Occipital lobe (tissue), 1 donor: ENCODE measurements at regions not wholly inside any gene's neighbourhood (a gene's known extent, or its start where the extent isn't known, plus 50 kb on each side); places are given as distances from the start of the nearest gene placed in this dataset.
"Not testable (repeated sequence)": the region's sequence is repeated elsewhere in the genome, so short reads cannot be mapped to it uniquely, and the experiment has no call there.

Experiments used
- DNase-seq: peaks from one replicate; lab custom pipeline; 2025; lab: John Stamatoyannopoulos, UW

DNA sequence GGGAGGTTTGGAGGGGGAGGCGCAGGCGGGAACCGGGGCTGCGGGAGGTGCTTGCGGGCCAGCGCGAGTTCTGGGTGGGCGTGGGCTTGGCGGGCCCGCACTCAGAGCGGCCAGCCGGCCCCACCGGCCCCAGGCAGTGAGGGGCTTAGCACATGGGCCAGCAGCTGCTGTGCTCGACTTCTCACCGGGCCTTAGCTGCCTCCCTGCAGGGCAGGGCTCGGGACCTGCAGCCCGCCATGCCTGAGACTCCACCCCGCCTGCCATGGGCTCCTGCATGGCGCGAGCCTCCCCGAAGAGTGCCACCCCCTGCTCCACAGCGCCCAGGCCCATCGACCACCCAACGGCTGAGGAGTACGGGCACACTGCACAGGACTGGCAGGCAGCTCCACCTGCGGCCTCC is 98.6 kb upstream of the IGF1R start:
- no peak for DNase-seq

DNA sequence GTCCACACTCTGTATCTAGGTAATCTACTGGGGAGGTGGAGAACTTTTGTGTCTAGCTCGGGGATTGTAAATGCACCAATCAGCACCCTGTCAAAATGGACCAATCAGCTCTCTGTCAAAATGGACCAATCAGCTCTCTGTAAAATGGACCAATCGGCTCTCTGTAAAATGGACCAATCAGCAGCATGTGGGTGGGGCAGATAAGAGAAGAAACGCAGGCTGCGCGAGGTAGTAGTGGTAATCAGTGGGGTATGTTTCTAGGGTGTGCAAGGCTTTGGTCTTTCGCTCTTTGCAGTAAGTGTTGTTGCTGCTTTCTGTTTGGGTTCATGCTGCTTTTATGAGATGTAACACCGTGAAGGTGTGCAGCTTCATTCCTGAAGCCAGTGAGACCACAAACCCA is 98.0 kb upstream of the IGF1R start:
- DNase-seq, result not testable (repeated sequence)

DNA sequence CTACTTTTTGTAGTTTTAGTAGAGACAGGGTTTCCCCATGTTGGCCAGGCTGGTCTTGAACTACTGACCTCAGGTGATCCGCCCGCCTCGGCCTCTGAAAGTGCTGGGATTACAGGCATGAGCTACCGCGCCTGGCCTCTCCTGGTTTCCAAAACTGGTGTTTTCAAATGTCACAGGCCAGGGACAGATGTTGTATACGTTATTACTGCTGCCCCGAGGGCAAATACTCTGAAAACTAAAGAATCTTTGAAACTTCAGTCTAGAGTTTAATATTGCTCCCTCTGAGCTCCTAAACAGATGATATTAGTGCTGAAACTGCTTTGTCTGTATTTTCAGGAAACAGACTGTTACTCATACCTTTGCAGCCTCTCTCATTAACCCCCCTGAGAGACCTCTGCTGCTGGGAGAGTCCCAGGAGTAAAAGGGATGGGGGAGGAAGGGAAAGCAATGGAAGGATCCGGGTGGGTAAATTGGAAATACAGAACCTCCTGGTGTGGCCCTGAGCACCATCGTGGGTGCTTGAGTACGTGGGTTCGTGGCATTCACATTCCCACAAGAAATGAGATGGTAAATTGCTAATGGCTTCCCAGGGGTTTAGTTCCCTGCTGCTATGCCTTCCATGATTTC is 96.3 kb upstream of the IGF1R start:
- DNase-seq, result no peak

DNA sequence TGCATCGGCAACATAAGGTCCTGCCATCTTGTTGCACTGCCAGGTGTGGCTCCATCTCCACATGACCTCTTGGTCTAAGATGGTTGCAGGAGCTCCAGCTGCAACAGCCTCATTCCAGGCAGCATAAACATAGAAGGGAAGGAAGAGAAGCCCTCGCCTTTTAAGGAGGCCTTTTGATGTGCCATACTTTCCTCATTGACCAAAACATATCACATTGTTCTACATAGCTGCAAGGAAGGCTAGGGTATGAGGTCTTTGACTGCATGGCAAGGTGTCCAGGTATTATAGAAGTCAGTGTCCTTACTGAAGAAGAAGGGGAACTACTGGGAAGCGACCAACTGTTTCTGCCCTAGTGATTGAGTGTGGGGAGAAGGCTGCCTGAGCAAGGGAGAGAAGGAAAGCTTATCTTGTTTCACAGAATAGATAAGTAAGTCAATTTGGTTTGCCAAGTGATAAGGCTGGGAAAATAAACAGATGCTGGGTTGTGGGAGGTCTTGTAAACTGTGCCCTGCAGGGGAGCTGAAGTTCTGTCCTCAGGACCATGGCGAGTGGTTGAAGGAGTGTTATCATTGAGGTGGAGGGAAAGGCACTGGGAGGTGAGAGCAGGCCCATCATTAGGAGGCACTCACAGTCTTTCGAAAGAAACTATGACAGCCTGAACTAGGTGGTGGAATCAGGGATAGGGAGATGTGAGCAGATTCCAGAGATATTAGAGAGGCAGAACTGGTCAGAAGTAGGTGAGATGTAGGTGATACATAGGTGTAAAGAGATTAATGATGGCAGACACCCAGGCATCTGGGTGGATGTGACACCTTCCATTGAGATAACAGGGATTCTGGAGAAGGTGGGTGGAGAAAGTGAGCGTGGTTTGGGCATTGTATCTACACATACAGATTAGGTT is 93.8 kb upstream of the IGF1R start:
- no peak for DNase-seq

DNA sequence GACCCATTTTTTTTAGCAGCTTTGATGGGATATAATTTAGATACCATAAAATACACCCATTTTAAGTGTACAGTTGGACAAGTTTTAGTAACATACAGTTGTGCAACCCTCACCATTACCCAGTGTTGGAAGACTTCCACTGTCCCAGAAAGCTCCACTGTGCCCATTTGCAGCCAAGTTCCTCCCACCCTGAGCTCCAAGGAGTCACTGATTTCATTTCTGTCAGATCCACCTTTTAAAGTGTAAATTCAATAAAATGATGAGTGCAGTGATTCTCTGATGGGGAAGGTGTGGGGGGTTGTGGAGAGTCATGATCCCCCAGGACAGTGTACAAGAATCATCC is 93.2 kb upstream of the IGF1R start:
- no peak for DNase-seq

DNA sequence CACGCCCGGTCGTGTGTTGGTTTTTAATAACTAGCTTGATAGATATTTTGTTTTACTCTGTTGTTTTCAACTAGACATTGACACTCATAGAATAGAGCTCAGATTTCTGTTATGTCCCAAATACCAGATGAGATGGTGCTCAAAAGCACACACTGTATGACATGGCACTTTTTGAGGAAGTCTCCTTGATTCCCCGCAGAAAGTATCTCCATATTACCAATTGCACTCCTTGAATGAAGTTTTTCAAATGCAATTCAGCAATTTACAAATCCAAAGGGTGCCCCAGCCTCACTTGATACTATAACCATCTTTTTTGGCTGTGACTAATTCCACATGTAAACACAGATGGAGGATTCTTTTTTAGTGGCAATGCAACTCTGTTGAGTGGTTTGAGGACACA is 92.0 kb upstream of the IGF1R start:
- DNase-seq, result no peak

DNA sequence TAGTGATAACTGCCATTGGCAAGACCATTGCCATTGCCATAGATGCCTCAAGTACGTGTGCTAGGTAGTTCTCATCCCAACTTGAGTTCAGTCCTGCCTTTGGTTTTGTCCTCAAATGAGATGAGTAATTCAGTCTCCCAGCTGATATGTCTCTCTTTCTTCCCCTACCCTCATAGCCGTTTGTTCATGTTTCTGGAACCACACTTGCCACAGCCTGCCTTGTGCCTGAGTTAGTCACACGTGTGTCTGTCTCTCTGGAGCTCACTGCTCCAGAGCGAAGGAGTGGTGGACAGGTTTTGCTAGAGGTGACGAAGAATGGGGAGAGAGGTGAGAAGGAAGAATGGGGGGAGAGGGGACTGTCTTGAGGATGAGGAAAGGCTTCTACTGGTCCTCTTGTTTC is 88.0 kb upstream of the IGF1R start:
- DNase-seq, result no peak

DNA sequence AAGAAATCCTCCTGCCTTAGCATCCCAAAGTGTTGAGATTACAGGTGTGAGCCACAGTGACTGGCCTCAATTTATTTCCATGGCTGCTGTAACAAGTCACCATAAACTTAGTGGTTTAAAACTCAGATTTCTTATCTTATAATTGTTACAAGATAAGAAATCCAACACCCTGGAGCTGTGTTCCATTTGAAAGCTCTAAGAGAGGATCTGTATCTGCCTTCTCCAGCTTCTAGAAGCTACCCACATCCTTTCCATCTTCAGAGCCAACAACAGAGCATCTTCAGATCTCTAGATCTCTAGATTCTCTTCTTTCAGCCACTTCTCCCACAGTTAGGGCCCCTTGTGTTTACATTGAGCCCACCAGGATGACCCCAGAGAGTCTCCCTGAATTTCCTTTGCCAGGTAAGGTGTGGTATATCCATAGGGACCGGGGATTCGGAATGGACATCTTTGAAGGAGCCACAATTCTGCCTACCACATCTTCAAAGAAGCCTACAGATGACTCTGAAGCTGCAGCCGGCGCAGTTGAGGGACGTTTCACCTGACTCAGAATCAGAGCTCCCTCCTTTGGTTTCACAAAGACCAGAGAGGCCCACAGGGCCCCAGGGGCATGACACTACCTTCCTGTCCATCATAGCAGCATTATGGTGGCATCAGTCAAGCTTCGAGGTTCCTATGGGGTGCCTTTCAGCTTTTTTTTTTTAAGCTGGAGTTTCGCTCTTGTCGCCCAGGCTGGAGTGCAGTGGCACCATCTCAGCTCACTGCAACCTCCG is 87.0 kb upstream of the IGF1R start:
- DNase-seq, result no peak

DNA sequence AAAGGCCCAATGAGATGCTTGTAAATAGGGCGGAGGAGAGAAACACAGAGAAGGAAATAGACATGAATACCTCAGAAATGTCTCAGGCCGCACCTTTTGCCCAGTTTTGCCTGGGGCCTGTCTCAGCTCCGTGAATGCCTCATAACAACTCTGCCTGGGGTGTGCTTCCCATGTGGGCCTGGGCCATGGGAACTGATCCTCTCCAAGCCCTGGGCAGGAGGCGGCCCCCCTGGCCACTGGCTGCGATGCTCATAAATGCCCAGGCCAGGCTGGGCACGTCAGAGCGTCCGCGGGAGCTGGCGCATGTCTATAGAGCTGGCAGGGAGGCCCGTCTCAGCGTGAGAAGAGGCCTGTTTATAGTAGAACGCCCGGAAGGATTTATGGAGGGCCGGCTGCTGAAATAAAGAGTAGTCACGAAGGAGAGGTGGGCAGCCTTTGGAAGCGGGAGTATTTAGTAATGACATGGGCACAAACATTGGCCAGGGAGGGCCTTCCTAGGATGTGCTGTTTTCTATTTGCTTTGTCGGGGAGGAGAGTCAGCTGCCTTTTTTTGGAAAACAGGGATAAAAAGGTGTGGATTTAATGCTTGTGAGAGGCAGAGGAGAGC is 85.9 kb upstream of the IGF1R start:
- DNase-seq, result no peak

DNA sequence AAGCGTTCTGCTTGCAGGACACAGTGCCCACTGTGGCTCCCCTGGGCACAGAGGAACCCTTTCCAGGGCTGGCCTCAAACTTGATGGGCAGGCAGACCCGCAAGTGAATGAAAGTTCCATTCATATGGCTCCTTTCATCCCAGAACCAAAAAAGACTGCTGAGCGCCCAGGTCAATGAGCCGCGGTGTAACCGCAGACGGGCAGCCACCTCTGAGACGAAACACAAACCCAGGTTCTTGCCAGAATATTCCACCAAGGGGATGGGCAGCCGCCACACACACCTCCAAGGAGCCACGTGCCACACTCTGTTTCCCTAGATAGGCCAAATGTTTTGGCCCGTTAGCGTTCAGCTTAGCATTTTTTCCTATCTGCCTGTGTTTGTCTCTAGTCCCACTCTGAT is 82.8 kb upstream of the IGF1R start:
- no peak for DNase-seq

DNA sequence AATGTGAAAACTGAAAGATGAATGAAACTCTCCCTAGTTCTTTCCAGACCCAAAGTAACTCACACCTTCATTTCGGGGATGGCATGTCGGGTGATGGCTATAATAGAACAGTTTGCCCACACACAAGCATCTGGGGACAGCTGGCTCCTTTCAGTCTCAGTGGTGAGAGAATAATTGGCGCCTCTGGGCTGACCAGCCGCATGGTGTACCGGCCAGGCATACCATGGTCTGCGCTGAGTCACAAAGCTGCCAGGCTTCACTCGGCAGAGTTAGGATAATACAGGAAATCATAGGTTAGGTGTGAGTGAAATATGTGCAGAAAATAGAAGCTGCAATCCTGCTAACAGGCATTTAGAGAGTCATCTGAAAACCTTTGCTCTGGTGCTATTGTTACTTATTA is 80.4 kb upstream of the IGF1R start:
- DNase-seq, result no peak

DNA sequence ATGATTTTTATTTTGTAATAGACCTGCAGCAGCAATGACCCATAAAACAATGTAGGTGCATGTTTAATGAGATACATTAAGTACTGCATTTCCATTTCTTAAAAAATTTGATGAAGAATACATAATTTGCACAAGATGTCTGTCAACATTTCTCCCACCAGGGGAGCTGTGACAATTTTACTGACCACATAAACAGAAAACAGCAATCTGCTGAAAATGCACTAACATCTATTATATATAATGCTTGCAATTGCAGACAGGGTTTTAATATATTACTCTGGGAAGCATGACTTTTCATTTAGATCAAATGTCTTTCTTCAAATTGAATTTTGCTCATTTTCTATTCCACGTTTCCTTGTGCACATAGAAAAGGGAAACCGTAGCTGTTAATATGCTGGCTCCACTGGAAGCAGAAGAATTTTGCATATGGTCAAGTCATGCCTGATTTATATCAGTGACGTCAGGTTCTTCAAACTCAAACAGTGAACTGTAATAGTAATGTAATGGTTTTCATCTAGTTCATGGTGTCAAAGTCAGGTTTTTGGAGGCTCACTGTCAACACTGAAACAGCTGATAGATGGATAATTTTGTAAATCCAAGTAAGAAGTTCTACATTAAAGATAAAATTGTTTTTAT is 79.8 kb upstream of the IGF1R start:
- no peak for DNase-seq

DNA sequence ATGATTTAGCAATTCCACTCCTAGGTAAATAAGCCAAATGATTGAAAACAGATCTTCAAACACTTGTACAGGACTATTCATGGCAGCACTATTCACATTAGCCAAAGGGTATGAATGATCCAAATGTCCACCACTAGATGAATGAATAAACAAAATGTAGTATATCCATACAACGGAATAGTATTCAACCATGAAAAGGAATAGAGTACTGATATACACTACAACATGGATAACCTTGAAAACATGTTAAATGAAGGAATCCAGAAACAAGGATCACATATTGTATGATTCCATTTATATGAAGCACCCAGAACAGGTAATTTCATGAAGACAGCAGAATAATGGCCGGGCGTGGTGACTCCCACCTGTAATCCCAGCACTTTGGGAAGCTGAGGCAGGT is 78.2 kb upstream of the IGF1R start:
- no peak for DNase-seq

DNA sequence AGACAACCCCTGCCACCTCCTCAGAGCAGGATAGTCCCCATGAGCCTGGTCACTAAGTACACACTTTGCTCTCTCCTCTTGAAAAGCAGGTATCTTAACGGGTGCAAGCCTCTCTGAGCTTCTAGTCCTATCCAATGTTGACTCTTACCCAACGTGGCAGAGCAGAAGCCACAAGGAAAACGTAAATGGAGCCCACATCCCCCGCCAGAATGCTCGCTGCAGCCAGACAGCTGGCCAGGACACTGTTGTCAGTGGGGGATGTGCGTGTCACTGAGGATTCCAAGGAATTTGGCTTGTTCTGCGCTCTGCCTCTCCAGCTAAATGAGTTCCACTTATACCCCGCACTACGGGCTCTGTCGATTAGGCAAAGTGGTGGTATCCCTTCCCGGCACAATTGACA is 67.8 kb upstream of the IGF1R start:
- no peak for DNase-seq

DNA sequence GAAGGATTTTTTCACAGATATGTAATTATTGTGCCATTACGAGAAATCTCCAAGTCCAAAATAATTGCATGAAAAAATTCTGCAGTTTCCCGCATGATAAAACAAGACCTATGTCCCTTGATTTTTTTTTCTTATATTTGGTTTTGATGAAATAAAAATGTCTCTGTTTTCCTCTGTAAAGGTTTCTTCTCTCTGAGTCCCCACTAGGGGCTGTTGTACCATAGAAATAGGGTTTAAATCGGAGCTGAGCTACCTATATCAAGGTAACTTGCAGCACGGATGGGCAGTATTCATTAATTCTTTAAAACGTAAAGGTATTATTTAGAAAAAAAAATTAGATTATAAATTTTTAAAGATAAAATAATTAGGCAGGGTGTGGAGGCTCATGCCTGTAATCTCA is 66.6 kb upstream of the IGF1R start:
- no peak for DNase-seq

DNA sequence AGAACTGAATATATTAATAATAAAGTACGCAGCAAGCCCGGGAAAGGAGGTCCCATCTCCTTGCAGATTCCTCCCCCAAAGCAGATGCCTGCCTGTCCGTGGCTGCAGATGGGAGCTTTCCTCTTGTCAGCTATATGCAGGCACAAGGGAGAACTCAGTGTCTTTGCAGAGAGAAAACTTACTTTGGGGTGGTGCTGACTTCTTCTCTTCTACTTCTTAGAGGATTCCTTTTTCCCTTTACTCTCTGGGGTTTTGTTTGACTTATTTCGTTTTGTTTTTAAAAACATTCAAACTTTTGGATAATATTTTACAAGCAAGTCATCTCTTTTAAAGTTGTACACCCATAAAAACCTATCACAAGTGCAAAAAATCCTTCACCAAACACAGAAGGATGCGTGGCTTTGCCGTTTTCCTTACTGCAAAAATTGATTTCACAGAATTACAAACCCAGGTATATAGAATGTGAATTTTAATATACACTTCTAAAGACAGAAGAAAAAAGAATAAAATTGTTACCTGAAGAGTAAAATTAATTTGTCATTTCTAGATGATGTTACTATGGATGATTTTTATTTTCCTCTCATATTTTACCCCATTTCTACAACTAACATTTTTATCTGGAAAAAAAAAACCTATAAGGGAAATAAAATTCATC is 65.3 kb upstream of the IGF1R start:
- no peak for DNase-seq

DNA sequence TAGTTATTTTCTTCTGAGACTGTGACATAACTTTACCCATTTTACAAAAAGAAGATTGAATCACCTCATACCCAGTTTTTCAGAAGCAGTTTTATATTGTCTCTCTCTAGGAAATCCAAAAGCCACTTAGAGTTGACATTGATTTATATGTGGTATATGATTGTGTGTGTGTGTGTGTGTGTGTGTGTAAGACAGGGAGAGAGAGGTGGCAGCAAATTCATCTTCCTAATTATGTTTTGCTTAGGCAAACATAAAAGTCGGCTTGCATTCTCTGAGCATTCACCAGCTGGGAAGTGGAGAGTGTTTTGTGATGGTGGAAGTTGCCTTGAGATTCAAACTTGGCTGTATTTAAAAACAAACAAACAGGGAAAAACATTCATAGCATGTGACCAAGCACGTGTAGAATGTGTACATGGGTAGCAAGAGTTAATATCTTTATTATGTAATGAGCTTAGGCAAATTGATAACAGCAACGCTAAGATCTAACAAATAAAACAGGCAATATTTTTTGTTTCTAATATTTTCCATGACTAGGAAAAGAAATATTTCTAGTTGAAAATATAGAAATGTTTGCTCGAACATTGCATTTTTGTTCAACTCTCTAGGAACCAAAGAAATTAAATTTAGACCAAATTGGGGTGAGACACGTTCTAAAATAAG is 64.4 kb upstream of the IGF1R start:
- DNase-seq, result no peak

DNA sequence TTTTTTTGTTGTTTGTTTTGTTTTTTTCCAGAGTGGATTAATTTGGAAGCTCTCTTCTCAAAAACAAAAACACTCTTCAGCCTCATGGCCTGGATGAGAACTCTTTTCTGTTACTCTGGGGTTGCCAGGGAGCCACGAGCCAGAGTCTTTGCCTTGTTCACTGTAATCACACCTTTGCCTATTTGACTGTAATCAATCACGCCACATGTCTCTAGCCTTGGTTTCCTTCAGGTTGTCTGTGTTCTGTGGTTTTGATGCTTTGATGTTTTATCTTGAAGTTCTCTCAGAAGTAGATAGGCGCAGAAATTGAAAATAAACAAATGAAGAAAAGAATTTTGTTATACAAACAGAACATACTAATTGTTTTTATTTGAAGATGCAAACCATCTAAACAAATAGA is 62.3 kb upstream of the IGF1R start:
- DNase-seq, result no peak

DNA sequence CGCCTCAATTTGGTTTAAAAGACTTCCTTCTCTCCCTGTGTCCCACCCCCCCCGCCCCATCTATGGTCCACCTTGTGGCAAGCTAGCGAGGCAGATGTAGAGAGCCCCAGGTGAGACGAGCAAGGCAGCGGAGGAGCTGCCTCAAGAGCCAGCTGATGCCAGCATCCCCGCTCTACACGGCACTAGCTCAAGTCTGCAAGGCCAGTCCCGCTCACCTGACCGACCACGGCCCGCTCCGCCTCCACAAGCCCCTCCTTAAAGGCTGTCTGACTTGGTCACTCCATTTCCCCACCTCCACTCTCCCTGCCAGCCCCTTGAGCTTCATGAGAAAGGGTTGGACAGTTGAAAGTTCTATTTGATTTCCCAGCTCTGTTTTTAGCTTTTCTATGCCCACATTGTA is 56.2 kb upstream of the IGF1R start:
- no peak for DNase-seq

DNA sequence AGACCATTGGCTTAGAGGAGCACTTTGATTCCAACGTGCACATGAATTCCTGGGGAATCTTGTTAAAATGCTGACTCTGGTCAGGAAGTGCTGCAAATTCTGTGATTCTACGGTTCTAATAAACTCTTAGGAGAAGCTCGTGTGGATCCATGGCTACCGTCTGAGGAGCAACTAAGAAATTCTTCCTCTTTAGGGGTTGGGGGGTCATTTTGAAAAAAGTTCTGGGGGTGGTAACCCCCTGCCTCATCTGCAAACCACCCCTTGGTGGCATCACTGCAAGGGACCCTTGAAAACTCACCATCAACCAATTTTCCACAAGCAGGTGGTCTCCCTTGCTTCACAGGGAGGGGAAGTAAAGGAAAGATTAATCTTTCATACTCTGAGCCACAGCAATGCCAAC is 52.2 kb upstream of the IGF1R start:
- no peak for DNase-seq
